WTC11 (cell line): ENCODE measurements at regions not wholly inside any gene's neighbourhood (a gene's known extent, or its start where the extent isn't known, plus 50 kb on each side); places are given as distances from the start of the nearest gene placed in this dataset.

Experiments
- ATAC-seq: fragments of 200-7000 bp; cut with Tn5 transposase; 2 replicates; pipeline ENCODE4 v1.10.0; 2021; ENCODE audit warnings: mild to moderate bottlenecking, moderate library complexity
- CTCF ChIA-PET: fragments of 300-600 bp; sonication (Branson Sonifier 250); formaldehyde crosslinking; loops from one replicate; lab custom pipeline; 2021; ENCODE audit warnings: antibody characterized with exemption; lab: Charles Lee
- POLR2A ChIA-PET: fragments of 350-600 bp; sonication (Branson Sonifier 250); formaldehyde crosslinking; loops from one replicate; lab custom pipeline; 2021; ENCODE audit warnings: antibody characterized with exemption; lab: Charles Lee
- DNase-seq: peaks from one replicate; pipeline ENCODE4 v3.0.0; 2021; ENCODE audit warnings: low spot score
- H3K27ac Mint-ChIP-seq: 2 replicates; pipeline ENCODE4 v1.8.0; 2021; ENCODE audit warnings: mixed read lengths
- H3K27me3 Mint-ChIP-seq: 2 replicates; pipeline ENCODE4 v1.8.0; 2021; ENCODE audit warnings: low read depth, mild to moderate bottlenecking, moderate library complexity, mixed read lengths
- H3K36me3 Mint-ChIP-seq: 2 replicates; pipeline ENCODE4 v1.8.0; 2021; ENCODE audit warnings: mixed read lengths
- H3K4me1 Mint-ChIP-seq: 2 replicates; pipeline ENCODE4 v1.8.0; 2022; ENCODE audit warnings: mixed read lengths
- H3K4me3 Mint-ChIP-seq: 2 replicates; pipeline ENCODE4 v1.8.0; 2021; ENCODE audit warnings: mild to moderate bottlenecking, moderate library complexity, mixed read lengths
- H3K9me3 Mint-ChIP-seq: 2 replicates; pipeline ENCODE4 v1.8.0; 2021; ENCODE audit warnings: mixed read lengths
- ATF1 ChIP-seq: sonication (generic); formaldehyde crosslinking; IDR thresholded peaks from 2 replicates; pipeline ENCODE4 v1.8.1; 2023; ENCODE audit warnings: mild to moderate bottlenecking, moderate library complexity, missing genetic modification reagents
- CBFB ChIP-seq: sonication (generic); formaldehyde crosslinking; IDR thresholded peaks from 2 replicates; pipeline ENCODE4 v1.8.1; 2022; ENCODE audit warnings: mild to moderate bottlenecking, low read depth, missing genetic modification reagents
- CREB1 ChIP-seq: sonication (generic); formaldehyde crosslinking; IDR thresholded peaks from 2 replicates; pipeline ENCODE4 v1.8.0; 2023; ENCODE audit warnings: mild to moderate bottlenecking, missing genetic modification reagents
- ETV6 ChIP-seq: sonication (generic); formaldehyde crosslinking; IDR thresholded peaks from 2 replicates; pipeline ENCODE4 v1.8.1; 2022; ENCODE audit warnings: mild to moderate bottlenecking, missing genetic modification reagents
- FOXJ3 ChIP-seq: sonication (generic); formaldehyde crosslinking; IDR thresholded peaks from 2 replicates; pipeline ENCODE4 v1.9.0; 2021; ENCODE audit warnings: missing genetic modification reagents, mild to moderate bottlenecking, borderline replicate concordance
- FOXK1 ChIP-seq: sonication (generic); formaldehyde crosslinking; IDR thresholded peaks from 2 replicates; pipeline ENCODE4 v1.8.0; 2022; ENCODE audit warnings: mild to moderate bottlenecking, moderate library complexity, missing genetic modification reagents
- FOXP1 ChIP-seq: sonication (generic); formaldehyde crosslinking; IDR thresholded peaks from 2 replicates; pipeline ENCODE4 v1.8.0; 2022; ENCODE audit warnings: missing genetic modification reagents, mild to moderate bottlenecking, moderate library complexity, borderline replicate concordance
- HMGA2 ChIP-seq: fragments of 250-450 bp; sonication (Bioruptor Pico); IDR thresholded peaks from 2 replicates; pipeline ENCODE4 v1.4.0; 2021; ENCODE audit warnings: mild to moderate bottlenecking, moderate library complexity
- JUN ChIP-seq: sonication (generic); formaldehyde crosslinking; IDR thresholded peaks from 2 replicates; pipeline ENCODE4 v1.8.0; 2023; ENCODE audit warnings: mild to moderate bottlenecking, missing genetic modification reagents
- RORB ChIP-seq: fragments of 250-450 bp; sonication (Bioruptor Pico); IDR thresholded peaks from 2 replicates; pipeline ENCODE4 v1.9.0; 2021; ENCODE audit warnings: mild to moderate bottlenecking
- SMAD4 ChIP-seq: sonication (generic); formaldehyde crosslinking; IDR thresholded peaks from 2 replicates; pipeline ENCODE4 v1.8.0; 2022; ENCODE audit warnings: mild to moderate bottlenecking, missing genetic modification reagents
- SOX15 ChIP-seq: fragments of 250-450 bp; sonication (Bioruptor Pico); IDR thresholded peaks from 2 replicates; pipeline ENCODE4 v1.9.0; 2021; ENCODE audit warnings: mild to moderate bottlenecking
- SP1 ChIP-seq: sonication (generic); formaldehyde crosslinking; conservative IDR thresholded peaks from 2 replicates; pipeline ENCODE4 v1.8.1; 2022; ENCODE audit warnings: missing genetic modification reagents
- TCF7 ChIP-seq: sonication (generic); formaldehyde crosslinking; IDR thresholded peaks from 2 replicates; pipeline ENCODE4 v1.8.0; 2022; ENCODE audit warnings: mild to moderate bottlenecking, low read depth, missing genetic modification reagents, moderate library complexity
- TEAD1 ChIP-seq: sonication (generic); formaldehyde crosslinking; IDR thresholded peaks from 2 replicates; pipeline ENCODE4 v1.8.0; 2022; ENCODE audit warnings: mild to moderate bottlenecking, missing genetic modification reagents
- TP53 ChIP-seq: sonication (generic); formaldehyde crosslinking; IDR thresholded peaks from 2 replicates; pipeline ENCODE4 v1.8.1; 2023; ENCODE audit warnings: mild to moderate bottlenecking, missing genetic modification reagents
- ZBTB21 ChIP-seq: sonication (generic); formaldehyde crosslinking; IDR thresholded peaks from 2 replicates; pipeline ENCODE4 v1.8.1; 2023; ENCODE audit warnings: mild to moderate bottlenecking, missing genetic modification reagents, borderline replicate concordance
- ZNF219 ChIP-seq: sonication (generic); formaldehyde crosslinking; IDR thresholded peaks from 2 replicates; pipeline ENCODE4 v1.8.0; 2023; ENCODE audit warnings: missing genetic modification reagents, mild to moderate bottlenecking, borderline replicate concordance
- ZNF416 ChIP-seq: fragments of 250-450 bp; sonication (Bioruptor Pico); IDR thresholded peaks from 2 replicates; pipeline ENCODE4 v1.9.0; 2021; ENCODE audit warnings: mild to moderate bottlenecking, inconsistent platforms
- TF ChIP-seq, protein P1 (sequence below): sonication (generic); formaldehyde crosslinking; IDR thresholded peaks from 2 replicates; pipeline ENCODE4 v1.8.0; 2023; ENCODE audit warnings: mild to moderate bottlenecking, missing genetic modification reagents
- TF ChIP-seq, protein P2 (sequence below): sonication (generic); formaldehyde crosslinking; IDR thresholded peaks from 2 replicates; pipeline ENCODE4 v1.8.1; 2022; ENCODE audit warnings: low read depth, missing genetic modification reagents, borderline replicate concordance
- TF ChIP-seq, protein P3 (sequence below): sonication (generic); formaldehyde crosslinking; IDR thresholded peaks from 2 replicates; pipeline ENCODE4 v1.8.1; 2023; ENCODE audit warnings: mild to moderate bottlenecking, missing genetic modification reagents
- TF ChIP-seq, protein P4 (sequence below): fragments of 250-450 bp; sonication (Bioruptor Pico); IDR thresholded peaks from 2 replicates; pipeline ENCODE4 v1.8.0; 2021; ENCODE audit warnings: mild to moderate bottlenecking
- TF ChIP-seq, protein P5 (sequence below): sonication (generic); formaldehyde crosslinking; IDR thresholded peaks from 2 replicates; pipeline ENCODE4 v1.8.1; 2022; ENCODE audit warnings: mild to moderate bottlenecking, moderate library complexity, missing genetic modification reagents
- TF ChIP-seq, protein P6 (sequence below): fragments of 250-450 bp; sonication (Bioruptor Pico); conservative IDR thresholded peaks from 2 replicates; pipeline ENCODE4 v1.9.0; 2021; ENCODE audit warnings: mild to moderate bottlenecking
- TF ChIP-seq, protein P7 (sequence below): fragments of 200-600 bp; IDR thresholded peaks from 2 replicates; pipeline ENCODE4 v1.8.0; 2022; ENCODE audit warnings: antibody characterized with exemption

DNA sequence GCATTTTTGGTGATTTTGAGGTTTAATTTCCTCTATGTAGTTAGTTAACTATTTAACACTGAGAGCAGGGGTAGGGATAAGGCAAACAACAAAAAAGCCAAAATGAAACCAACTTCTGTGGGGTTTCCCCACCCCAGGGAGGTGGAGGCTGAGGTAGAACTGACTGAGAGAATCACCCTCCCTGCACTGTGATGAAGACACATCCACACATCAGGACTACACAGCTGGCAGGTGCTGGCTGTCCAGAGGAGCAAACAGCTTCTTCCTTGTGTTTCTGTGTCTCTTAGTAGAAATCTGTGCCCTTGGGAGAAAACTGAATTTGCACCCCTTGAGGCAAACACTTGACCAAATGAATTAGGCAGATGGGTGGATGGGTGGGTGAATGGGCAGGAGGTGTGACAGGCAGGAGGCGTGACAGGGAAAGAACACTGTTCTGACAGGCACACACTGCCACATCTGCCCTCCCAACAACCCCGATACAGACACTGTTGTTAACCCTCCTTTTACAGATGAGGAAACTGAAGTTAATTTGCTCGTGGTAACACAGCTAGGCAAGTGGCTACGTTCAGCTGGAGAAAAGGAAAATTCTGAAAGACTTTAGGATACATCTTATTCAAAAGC is 62.9 kb upstream of the AMZ2 start:
- CTCF ChIA-PET = interaction anchor here (1.1 to 1.3 kb wide), 2 partner anchors 15 to 16 kb away, joined by 5 read pairs; no protein-coding TSS in a partner anchor
- POLR2A ChIA-PET = interaction anchor here (1.1 kb wide), 1 partner anchor 243 kb away, joined by 3 read pairs; no protein-coding TSS in a partner anchor
- no peak overlapping the region for H3K4me3 Mint-ChIP-seq
- H3K4me1 Mint-ChIP-seq = peaks cover 13% of the 10 kb centered on the region
- H3K27ac Mint-ChIP-seq = no peak overlapping the region
- TF ChIP-seq SMAD4 (CRISPR knock-in tag) (no peak), CREB1 (CRISPR knock-in tag) (no peak), TP53 (CRISPR knock-in tag) (no peak), SOX15 (CRISPR knock-in tag) (no peak), FOXK1 (CRISPR knock-in tag) (no peak), RORB (CRISPR knock-in tag) (no peak), ZNF219 (CRISPR knock-in tag) (no peak), ZNF416 (CRISPR knock-in tag) (no peak), TCF7 (CRISPR knock-in tag) (no peak), ATF1 (CRISPR knock-in tag) (no peak), CBFB (CRISPR knock-in tag) (no peak), FOXP1 (no peak), ETV6 (no peak), HMGA2 (no peak), FOXJ3 (no peak)
- TF ChIP-seq, protein P1, sequence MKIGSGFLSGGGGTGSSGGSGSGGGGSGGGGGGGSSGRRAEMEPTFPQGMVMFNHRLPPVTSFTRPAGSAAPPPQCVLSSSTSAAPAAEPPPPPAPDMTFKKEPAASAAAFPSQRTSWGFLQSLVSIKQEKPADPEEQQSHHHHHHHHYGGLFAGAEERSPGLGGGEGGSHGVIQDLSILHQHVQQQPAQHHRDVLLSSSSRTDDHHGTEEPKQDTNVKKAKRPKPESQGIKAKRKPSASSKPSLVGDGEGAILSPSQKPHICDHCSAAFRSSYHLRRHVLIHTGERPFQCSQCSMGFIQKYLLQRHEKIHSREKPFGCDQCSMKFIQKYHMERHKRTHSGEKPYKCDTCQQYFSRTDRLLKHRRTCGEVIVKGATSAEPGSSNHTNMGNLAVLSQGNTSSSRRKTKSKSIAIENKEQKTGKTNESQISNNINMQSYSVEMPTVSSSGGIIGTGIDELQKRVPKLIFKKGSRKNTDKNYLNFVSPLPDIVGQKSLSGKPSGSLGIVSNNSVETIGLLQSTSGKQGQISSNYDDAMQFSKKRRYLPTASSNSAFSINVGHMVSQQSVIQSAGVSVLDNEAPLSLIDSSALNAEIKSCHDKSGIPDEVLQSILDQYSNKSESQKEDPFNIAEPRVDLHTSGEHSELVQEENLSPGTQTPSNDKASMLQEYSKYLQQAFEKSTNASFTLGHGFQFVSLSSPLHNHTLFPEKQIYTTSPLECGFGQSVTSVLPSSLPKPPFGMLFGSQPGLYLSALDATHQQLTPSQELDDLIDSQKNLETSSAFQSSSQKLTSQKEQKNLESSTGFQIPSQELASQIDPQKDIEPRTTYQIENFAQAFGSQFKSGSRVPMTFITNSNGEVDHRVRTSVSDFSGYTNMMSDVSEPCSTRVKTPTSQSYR (CRISPR knock-in tag) = no peak
- TF ChIP-seq, protein P2, sequence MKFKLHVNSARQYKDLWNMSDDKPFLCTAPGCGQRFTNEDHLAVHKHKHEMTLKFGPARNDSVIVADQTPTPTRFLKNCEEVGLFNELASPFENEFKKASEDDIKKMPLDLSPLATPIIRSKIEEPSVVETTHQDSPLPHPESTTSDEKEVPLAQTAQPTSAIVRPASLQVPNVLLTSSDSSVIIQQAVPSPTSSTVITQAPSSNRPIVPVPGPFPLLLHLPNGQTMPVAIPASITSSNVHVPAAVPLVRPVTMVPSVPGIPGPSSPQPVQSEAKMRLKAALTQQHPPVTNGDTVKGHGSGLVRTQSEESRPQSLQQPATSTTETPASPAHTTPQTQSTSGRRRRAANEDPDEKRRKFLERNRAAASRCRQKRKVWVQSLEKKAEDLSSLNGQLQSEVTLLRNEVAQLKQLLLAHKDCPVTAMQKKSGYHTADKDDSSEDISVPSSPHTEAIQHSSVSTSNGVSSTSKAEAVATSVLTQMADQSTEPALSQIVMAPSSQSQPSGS (CRISPR knock-in tag) = no peak
- TF ChIP-seq, protein P3, sequence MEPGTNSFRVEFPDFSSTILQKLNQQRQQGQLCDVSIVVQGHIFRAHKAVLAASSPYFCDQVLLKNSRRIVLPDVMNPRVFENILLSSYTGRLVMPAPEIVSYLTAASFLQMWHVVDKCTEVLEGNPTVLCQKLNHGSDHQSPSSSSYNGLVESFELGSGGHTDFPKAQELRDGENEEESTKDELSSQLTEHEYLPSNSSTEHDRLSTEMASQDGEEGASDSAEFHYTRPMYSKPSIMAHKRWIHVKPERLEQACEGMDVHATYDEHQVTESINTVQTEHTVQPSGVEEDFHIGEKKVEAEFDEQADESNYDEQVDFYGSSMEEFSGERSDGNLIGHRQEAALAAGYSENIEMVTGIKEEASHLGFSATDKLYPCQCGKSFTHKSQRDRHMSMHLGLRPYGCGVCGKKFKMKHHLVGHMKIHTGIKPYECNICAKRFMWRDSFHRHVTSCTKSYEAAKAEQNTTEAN (CRISPR knock-in tag) = no peak
- H3K36me3 Mint-ChIP-seq = no peaks in the 10 kb centered on the region
- DNase-seq = no peak
- ATAC-seq = no peak
- H3K27me3 Mint-ChIP-seq = no peaks in the 10 kb centered on the region; the same call in 1 of the 2 replicates
- no peaks in the 10 kb centered on the region for H3K9me3 Mint-ChIP-seq

DNA sequence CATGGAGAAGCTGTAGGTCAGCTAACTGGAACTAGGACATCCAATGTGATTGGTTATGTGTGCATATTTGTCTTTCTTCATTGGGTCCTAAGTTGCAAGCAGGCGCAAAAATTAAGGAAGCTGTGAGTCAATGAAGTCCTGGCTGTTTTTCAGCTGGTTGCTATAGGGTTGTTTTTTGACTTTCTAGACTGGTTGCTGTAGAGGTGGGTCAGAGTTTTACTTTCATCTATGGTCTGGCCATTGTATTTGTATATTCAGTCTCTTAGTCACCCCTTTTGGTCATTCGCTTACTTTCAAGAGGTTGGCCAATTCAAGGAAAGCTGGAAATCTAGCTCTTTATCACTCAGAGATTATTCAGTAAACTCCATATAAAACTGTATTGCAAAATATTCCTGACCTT is 62.0 kb upstream of the AMZ2 start:
- POLR2A ChIA-PET = no interaction called here
- no peak for TF ChIP-seq FOXK1 (CRISPR knock-in tag)
- TF ChIP-seq, protein P4, sequence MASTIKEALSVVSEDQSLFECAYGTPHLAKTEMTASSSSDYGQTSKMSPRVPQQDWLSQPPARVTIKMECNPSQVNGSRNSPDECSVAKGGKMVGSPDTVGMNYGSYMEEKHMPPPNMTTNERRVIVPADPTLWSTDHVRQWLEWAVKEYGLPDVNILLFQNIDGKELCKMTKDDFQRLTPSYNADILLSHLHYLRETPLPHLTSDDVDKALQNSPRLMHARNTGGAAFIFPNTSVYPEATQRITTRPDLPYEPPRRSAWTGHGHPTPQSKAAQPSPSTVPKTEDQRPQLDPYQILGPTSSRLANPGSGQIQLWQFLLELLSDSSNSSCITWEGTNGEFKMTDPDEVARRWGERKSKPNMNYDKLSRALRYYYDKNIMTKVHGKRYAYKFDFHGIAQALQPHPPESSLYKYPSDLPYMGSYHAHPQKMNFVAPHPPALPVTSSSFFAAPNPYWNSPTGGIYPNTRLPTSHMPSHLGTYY (CRISPR knock-in tag) = no peak
- TF ChIP-seq, protein P5, sequence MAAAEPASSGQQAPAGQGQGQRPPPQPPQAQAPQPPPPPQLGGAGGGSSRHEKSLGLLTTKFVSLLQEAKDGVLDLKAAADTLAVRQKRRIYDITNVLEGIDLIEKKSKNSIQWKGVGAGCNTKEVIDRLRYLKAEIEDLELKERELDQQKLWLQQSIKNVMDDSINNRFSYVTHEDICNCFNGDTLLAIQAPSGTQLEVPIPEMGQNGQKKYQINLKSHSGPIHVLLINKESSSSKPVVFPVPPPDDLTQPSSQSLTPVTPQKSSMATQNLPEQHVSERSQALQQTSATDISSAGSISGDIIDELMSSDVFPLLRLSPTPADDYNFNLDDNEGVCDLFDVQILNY = no peak
- TF ChIP-seq RORB (CRISPR knock-in tag) = no peak
- no peak for TF ChIP-seq SP1 (CRISPR knock-in tag)
- TF ChIP-seq, protein P6, sequence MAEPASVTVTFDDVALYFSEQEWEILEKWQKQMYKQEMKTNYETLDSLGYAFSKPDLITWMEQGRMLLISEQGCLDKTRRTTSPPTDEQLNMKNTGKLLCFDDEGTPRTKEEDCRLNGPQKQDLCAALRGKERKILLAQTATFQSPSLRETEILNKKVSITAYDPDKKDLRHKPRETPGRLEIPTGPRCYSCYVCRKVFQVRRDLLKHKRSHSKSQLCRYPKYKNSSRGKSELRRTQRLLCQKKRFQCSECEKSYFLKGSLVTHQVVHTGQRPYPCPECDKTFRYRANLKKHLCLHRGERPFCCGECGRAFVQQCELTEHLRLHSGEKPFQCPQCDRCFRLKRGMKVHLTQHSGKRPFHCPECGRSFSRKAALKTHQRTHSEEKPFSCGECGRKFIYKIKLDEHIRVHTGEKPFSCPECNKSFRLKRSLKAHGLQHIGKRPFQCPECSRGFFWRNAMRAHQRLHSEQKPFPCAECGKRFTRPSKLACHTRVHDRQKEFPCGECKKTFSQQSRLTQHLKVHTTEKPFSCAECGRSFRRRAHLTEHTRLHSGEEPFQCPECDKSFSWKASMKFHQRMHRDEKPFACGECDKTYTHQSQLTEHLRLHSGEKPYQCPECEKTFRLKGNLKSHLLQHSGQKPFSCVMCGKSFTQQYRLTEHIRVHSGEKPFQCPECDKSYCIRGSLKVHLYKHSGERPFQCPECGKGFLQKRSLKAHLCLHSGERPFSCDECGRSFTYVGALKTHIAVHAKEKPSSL = no peak
- no peak for TF ChIP-seq ZBTB21 (CRISPR knock-in tag)
- no peak for TF ChIP-seq JUN (CRISPR knock-in tag)
- TF ChIP-seq, protein P7, sequence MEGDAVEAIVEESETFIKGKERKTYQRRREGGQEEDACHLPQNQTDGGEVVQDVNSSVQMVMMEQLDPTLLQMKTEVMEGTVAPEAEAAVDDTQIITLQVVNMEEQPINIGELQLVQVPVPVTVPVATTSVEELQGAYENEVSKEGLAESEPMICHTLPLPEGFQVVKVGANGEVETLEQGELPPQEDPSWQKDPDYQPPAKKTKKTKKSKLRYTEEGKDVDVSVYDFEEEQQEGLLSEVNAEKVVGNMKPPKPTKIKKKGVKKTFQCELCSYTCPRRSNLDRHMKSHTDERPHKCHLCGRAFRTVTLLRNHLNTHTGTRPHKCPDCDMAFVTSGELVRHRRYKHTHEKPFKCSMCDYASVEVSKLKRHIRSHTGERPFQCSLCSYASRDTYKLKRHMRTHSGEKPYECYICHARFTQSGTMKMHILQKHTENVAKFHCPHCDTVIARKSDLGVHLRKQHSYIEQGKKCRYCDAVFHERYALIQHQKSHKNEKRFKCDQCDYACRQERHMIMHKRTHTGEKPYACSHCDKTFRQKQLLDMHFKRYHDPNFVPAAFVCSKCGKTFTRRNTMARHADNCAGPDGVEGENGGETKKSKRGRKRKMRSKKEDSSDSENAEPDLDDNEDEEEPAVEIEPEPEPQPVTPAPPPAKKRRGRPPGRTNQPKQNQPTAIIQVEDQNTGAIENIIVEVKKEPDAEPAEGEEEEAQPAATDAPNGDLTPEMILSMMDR = no peak
- no peak for TF ChIP-seq TEAD1 (CRISPR knock-in tag)

More for the DNA sequence above, 62.0 kb upstream of the AMZ2 start:
- H3K27ac Mint-ChIP-seq = no peak overlapping the region
- no peak overlapping the region for H3K4me3 Mint-ChIP-seq
- H3K36me3 Mint-ChIP-seq = no peaks in the 10 kb centered on the region
- H3K27me3 Mint-ChIP-seq = 0 out of 2 replicates have a peak, but pooled peaks cover 5% of the 10 kb centered on the region
- no peaks in the 10 kb centered on the region for H3K9me3 Mint-ChIP-seq
- DNase-seq = no peak
- CTCF ChIA-PET = interaction anchor here (0.9 to 1.3 kb wide), 3 partner anchors 13 to 20 kb away, joined by 3 to 5 read pairs (median 3); no protein-coding TSS in a partner anchor
- H3K4me1 Mint-ChIP-seq = peaks cover 13% of the 10 kb centered on the region
- ATAC-seq = no peak
